ENCODE measurements at regions not wholly inside any gene's neighbourhood (a gene's known extent, or its start where the extent isn't known, plus 50 kb on each side); places are given as distances from the start of the nearest gene placed in this dataset.

DNA sequence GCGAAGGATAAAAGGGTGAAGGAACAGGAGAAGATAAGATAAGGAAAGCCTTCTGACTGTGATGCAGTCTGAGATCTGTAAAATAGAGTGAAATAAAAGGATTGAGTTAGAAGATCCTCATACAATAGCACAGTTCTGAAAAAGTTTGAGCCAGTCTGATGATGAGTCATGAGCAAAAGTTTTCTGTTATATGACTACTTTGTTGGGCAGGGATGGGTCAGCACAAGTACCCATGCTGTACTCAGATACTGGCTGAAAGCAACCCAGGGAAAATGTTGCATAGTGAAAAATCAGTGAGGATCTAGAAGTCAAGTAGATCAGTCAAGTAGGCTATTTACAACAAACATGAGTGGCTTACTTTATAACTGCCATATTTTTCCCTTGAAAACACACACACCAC lies 253.5 kb downstream of the PCDH10 start:
- TF ChIP-seq EZH2phosphoT487 (IDR thresholded peaks at IDR 0.05; ENCODE audit: insufficient read depth, low read depth), result no peak
- TF ChIP-seq EZH2 (IDR thresholded peaks at IDR 0.05; ENCODE audit: insufficient read depth, poor library complexity, severe bottlenecking), result no peak

All from GM23248 (cell line).